RWPE1 (cell line): ENCODE measurements at regions not wholly inside any gene's neighbourhood (a gene's known extent, or its start where the extent isn't known, plus 50 kb on each side); places are given as distances from the start of the nearest gene placed in this dataset.

Source experiments
- CTCF ChIA-PET: fragments of 350-600 bp; sonication (Branson Sonifier 250); formaldehyde crosslinking; extraction: SDS; loops from one replicate; lab custom pipeline; 2021; lab: Yijun Ruan, JAX
- POLR2A ChIA-PET: fragments of 400-600 bp; formaldehyde crosslinking; extraction: SDS; loops from one replicate; lab custom pipeline; 2020; ENCODE audit warnings: antibody characterized with exemption; ENCODE audit not compliant: low non-redundant PET; lab: Yijun Ruan, JAX
- DNase-seq: peaks from one replicate; pipeline ENCODE4 v3.0.0; 2012; ENCODE audit warnings: low spot score
- H3K27ac ChIP-seq: fragments of 450-650 bp; 2 replicates; pipeline ENCODE4 v1.5.1; 2017
- CTCF ChIP-seq: fragments of 450-650 bp; conservative IDR thresholded peaks from 2 replicates; pipeline ENCODE4 v1.5.1; 2017; ENCODE audit warnings: low read depth, mild to moderate bottlenecking

GRCh38 chr12:87930033-87930432 lies 99.2 kb downstream of the C12orf50 start:
- POLR2A ChIA-PET: no interaction called here

GRCh38 chr12:87929346-87929745 lies 99.9 kb downstream of the C12orf50 start:
- ChIA-PET CTCF (no interaction called here), POLR2A (no interaction called here)
- no peak for DNase-seq
- no peak overlapping the region for H3K27ac ChIP-seq
- TF ChIP-seq CTCF: no peak

More at GRCh38 chr12:87930033-87930432, 99.2 kb downstream of the C12orf50 start:
- CTCF ChIA-PET: no interaction called here
- DNase-seq: peak; percentile 20
- H3K27ac ChIP-seq: no peak overlapping the region
- TF ChIP-seq CTCF: no peak

- ChIA-PET POLR2A (no interaction called here), CTCF (no interaction called here)
- DNase-seq: no peak
Observed at GRCh38 chr12:87928031-87928430, 101.2 kb downstream of the C12orf50 start.

GRCh38 chr12:87925021-87925420 lies 104.2 kb downstream of the C12orf50 start:
- DNase-seq: no peak
- ChIA-PET POLR2A (no interaction called here), CTCF (no interaction called here)
- no peak for TF ChIP-seq CTCF
- no peak overlapping the region for H3K27ac ChIP-seq

More at GRCh38 chr12:87928031-87928430, 101.2 kb downstream of the C12orf50 start:
- TF ChIP-seq CTCF: no peak
- no peak overlapping the region for H3K27ac ChIP-seq

- TF ChIP-seq CTCF: no peak
- ChIA-PET CTCF (interaction anchor here (0.5 kb wide), 1 partner anchor 776 kb away, joined by 3 read pairs; no protein-coding TSS in a partner anchor), POLR2A (no interaction called here)
- no peak for DNase-seq
- no peak overlapping the region for H3K27ac ChIP-seq
Observed at GRCh38 chr12:87924149-87924548, 105.1 kb downstream of the C12orf50 start.

- CTCF ChIA-PET: interaction anchor here (0.5 to 0.7 kb wide), 2 partner anchors 776 to 1761 kb away, joined by 3 to 4 read pairs; no protein-coding TSS in a partner anchor
- POLR2A ChIA-PET: interaction anchor here (0.7 kb wide), 1 partner anchor 700 kb away, joined by 5 read pairs; no protein-coding TSS in a partner anchor
- DNase-seq: no peak
- TF ChIP-seq CTCF: no peak
- H3K27ac ChIP-seq: no peak overlapping the region
Observed at GRCh38 chr12:87923361-87923760, 105.8 kb downstream of the C12orf50 start.
